ENCODE measurements at regions not wholly inside any gene's neighbourhood (a gene's known extent, or its start where the extent isn't known, plus 50 kb on each side); places are given as distances from the start of the nearest gene placed in this dataset.

DNA sequence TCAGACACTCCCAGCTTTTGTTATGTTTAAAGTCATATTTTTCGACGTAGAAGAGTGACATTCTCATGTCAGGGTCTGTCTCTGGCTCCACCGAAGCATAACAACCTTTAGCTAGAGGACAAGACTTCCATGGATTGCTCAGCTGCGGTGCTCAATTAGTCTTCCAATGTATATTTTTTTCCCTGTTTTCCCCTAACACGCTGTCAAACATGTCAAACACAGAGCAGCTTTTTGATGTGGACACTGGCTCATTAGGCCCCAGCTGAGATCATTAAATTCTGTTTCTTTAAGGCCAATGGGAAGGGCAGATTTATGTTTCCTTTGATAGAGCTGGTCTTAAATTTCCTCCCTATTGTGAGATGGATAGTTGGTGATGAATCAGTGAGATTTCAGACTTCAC is 525.4 kb downstream of the PIK3C3 start:
- TF ChIP-seq, protein P1, sequence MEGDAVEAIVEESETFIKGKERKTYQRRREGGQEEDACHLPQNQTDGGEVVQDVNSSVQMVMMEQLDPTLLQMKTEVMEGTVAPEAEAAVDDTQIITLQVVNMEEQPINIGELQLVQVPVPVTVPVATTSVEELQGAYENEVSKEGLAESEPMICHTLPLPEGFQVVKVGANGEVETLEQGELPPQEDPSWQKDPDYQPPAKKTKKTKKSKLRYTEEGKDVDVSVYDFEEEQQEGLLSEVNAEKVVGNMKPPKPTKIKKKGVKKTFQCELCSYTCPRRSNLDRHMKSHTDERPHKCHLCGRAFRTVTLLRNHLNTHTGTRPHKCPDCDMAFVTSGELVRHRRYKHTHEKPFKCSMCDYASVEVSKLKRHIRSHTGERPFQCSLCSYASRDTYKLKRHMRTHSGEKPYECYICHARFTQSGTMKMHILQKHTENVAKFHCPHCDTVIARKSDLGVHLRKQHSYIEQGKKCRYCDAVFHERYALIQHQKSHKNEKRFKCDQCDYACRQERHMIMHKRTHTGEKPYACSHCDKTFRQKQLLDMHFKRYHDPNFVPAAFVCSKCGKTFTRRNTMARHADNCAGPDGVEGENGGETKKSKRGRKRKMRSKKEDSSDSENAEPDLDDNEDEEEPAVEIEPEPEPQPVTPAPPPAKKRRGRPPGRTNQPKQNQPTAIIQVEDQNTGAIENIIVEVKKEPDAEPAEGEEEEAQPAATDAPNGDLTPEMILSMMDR (IDR thresholded peaks at IDR 0.05) = no peak
- TF ChIP-seq POLR2A (IDR thresholded peaks at IDR 0.05) = no peak
